HG02852 (cell line): ENCODE measurements at regions not wholly inside any gene's neighbourhood (a gene's known extent, or its start where the extent isn't known, plus 50 kb on each side); places are given as distances from the start of the nearest gene placed in this dataset.
"Not testable (repeated sequence)": the region's sequence is repeated elsewhere in the genome, so short reads cannot be mapped to it uniquely, and the experiment has no call there.

ENCODE experiments used
- ATAC-seq: cut with Tn5 transposase; IDR thresholded peaks from one replicate; pipeline ENCODE4 v1.9.1; 2021; ENCODE audit warnings: mild to moderate bottlenecking, moderate library complexity; ENCODE audit not compliant: unreplicated experiment

- no peak for ATAC-seq
Measured at GRCh38 chr10:125554753-125555152, 128.2 kb downstream of the TEX36 start.

GRCh38 chr10:125554016-125554703 is 128.8 kb downstream of the TEX36 start:
- no peak for ATAC-seq

DNA sequence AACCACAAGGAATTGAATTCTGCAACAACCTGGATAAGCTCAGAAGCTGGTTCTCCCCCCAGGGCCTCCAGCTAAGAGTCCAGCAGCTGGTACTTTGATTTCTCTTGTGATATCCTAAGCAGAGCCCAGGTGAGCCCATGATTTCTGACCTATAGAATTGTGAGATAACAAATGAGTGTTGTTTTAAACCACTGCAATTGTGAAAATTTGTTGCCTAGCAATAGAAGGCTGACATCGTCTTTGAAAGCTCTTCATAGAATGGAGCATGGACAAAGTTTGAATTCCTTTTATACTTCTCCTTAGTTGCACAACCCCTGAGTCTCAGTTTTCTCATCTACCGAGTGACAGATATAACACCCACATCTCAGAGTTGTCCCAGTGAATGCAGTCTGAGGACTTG is 129.9 kb downstream of the TEX36 start:
- ATAC-seq: no peak

GRCh38 chr10:125551247-125551646 is 131.7 kb downstream of the TEX36 start:
- ATAC-seq: no peak

DNA sequence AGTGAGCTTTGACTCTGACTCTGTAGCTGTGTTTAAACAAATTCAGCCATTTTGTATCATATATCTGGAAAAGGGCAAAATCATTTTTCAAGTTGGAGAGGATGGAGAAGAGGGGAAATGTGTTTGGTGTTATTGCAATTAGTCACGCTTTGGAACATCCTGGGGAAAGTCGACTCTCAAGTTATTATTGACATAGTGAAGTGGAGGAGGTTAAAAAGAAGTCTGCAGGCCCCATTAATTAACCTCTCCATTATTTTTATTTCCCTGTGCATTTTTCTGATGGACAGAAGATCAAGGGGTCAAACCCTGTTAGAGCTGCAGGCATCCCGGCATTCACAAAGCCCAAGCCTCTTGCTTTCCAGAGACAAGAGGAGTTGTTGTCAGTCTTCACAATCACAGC is 132.6 kb downstream of the TEX36 start:
- no peak for ATAC-seq

DNA sequence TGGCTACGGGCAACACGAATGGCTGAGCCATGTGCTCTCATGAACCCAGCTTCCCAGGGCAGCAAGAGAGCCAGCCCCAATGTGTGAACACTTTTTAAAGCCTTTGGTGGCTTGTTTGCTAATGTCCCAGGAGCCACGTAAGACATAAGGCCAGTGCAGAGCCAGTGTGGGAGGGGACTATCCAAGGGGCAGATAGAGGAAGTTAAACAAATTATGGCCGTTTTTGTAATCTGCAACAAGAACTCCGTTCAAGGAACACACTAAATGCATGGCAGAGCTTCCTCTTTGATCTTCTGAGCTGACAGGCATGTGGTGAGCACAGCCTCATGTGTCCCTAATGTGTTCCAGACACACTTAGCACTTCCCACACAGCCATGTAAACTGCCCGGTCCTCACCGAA is 133.3 kb downstream of the TEX36 start:
- no peak for ATAC-seq

DNA sequence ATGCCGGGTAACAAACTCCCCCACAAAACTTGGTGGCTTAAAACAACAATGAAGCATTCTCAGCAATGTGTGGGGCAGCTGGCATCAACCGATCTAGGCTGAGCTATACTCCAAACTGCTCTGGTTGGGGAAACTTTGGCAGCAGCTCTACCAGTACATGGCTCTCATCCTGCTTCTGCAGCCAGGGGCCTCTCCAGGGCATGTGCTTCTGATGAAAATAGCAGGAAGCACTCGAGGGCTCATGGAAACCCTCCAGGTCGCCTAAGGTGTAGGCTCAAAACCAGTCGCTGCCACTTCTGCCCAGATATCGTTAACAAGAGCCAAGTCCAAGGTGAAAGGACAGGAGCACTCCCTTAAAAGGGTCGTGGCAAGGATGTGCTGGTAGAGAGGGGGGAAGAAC is 134.1 kb downstream of the TEX36 start:
- no peak for ATAC-seq

DNA sequence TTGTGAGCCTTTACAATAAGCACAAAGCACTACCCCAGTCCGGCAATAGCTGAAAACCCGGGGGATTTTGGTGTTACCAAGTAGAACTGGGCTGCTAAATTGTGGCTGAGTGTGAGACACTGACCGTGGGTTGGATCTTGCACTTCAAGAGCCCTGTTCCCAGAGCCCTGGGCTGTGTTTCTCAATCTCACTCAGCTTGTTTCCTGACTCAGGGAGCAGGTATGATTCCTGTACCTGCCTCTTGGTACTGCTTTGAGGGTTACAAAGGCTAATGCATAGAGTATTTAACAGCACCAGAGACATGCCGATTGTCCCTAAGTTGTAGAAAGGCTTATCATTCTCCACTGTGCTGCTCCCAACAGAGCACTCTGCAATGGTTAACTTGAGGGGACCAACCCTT is 134.6 kb downstream of the TEX36 start:
- no peak for ATAC-seq

DNA sequence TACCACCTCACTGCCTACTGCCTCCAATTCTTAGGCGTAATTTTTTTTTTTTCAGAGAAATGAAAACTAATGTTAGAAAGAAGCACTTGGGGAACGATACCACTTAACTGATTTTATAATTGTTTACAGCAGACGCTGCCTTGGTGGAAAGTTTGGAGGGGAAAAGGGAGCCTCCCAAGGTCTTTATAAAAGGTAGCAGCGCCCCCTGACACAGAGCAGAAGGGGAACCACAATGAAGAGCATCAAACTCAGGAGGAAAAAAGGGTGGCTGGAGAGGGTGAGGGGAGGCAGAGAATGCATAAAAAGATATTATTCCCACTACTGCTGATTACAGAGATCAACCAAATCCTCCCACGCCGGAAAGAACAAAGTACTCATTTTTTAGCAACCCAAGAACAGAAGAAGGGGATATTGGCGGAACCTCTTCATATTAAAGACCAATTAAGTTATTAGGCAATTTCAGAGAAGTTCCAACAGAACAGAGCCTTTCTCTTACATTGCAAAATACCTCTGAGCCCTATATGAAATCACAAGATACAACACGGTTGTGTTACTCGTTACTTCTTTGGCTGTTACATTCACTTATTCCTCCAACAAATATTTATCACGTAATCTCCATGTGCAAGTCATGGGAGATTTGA is 135.8 kb downstream of the TEX36 start:
- no peak for ATAC-seq

- no peak for ATAC-seq
Measured at GRCh38 chr10:125543796-125544195, 139.2 kb downstream of the TEX36 start.

- ATAC-seq: no peak
Measured at GRCh38 chr10:125538947-125539731, 143.8 kb downstream of the TEX36 start.

DNA sequence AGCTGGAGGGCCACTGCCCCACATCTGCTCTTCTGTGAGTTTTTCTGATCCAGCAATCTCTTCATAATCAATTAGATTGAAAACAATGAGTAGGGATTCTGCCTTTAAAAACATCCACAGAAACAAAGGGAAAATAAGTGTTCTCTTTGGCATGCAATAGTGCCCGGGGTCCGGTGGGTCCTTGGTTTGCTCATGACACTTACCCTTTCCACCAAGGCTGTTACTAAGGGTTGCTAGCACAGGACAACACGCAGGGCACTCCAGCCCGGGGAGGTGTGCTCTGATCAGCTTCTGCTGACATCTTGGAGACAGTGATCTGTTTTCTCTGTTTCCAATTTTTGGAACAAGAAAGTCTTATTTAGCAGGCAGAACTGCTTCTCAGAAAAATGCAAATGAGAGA is 146.7 kb downstream of the TEX36 start:
- no peak for ATAC-seq

GRCh38 chr10:125535559-125535958 is 147.4 kb downstream of the TEX36 start:
- no peak for ATAC-seq

DNA sequence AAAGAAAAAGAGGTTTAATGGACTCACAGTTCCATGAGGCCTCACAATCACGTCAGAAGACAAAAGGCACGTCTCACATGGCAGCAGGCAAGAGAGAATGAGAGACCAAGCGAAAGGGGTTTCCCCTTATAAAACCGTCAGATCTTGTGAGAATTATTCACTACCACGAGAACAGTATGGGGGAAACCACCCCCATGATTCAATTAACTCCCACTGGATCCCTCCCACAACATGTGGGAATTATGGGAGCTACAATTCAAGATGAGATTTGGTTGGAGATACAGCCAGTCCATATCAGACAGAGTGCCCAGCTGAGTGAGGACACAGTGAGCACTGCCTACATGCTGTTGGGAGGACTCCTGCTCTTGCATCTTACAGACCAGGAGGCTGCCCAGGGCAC is 148.4 kb downstream of the TEX36 start:
- no peak for ATAC-seq

GRCh38 chr10:125533866-125534265 is 149.1 kb downstream of the TEX36 start:
- ATAC-seq: no peak

DNA sequence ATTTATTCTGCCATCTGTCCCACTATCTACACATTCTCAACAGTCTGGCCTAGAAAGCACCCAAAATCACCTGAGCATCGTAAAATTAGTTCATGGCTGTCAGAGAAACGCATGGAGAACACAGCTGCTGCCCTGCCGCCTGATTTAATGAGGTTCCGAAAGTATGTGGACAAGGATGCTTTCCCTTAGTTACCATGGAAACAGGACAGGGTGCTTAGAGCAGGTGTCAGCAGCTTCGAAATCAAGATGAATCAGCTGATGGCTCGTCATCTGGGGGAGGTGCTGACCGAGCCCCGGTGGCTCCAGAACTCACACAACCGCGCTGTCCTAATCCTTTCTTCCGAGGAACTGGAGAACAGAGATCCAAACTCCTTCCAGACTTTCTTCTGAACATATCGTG is 151.5 kb downstream of the TEX36 start:
- no peak for ATAC-seq

GRCh38 chr10:125523347-125523746 is 159.6 kb downstream of the TEX36 start:
- no peak for ATAC-seq

DNA sequence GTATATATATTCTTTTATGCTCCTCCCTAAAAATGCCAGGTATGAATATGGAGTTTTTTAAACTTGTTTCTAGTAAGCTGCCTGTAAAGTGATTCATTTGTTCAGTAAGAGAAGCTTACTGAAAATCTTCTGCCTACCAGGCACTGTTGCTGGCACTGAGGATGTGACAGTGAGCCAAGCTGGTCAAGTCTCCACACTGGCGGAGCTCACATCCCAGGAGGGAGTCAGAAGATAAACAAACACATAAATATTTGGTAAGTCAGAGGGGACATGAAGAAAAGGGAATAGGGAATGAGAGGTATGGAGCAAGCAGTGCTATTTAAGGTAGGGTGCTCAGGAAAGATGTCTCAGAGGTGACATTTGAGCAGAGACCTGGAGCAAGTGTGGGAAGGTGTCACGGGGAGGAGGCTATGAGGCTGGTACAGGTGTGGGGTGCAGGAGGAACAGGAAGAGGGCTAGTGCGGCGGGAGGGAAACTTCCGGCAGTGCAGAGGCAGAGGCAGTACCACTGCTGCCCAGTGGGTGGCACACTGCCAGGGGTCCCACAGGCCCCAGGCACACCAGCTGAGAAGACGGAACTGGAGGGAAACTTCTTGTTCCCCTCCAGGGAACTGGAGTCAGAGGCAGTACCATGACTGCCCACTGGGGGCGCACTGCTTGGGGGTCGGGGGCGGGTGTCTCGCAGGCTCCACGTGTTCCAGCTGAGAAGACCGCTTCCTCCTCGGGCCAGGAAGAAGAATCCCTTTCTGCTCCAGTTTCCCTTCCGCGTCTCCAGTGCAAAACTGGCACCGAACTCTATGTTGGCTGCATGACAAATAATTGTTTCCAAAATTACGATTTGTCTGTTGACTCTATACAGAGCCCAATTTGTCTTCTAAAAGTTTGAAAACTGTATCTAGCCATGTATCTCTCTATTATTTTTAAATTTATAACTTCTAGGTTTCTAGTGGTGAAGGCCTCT is 161.0 kb downstream of the TEX36 start:
- ATAC-seq: peak; percentile 47

- ATAC-seq: no peak
Measured at GRCh38 chr10:125520968-125521367, 162.0 kb downstream of the TEX36 start.

DNA sequence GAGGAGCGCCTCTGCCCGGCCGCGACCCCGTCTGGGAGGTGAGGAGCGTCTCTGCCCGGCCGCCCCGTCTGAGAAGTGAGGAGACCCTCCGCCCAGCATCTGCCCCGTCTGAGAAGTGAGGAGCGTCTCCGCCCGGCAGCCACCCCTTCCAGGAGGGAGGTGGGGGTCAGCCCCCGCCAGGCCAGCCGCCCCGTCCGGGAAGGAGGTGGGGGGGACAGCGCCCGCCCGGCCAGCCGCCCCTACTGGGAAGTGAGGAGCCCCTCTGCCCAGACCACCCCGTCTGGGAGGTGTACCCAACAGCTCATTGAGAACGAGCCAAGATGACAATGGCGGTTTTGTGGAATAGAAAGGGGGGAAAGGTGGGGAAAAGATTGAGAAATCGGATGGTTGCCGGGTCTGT is 164.6 kb downstream of the TEX36 start:
- not testable (repeated sequence) for ATAC-seq

DNA sequence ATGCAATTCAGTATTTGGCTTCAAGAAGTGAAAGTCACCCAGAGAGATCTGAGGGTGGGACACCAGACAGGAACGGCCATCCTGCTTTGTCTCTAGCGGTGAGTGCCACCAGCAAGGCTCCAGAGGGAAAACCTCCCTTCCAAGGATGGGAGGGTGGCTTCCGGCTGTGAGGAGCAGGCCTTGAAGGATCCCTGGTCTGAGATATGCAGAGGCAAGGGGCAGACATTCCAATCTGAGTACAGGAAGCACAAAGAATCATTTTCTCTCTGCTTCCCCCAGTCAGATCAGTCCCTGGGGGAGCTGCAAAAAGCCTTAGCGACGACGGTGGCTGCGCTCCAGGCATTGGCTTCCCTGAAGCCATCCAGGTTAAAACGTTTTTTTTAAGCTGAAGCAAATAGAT is 167.4 kb downstream of the TEX36 start:
- ATAC-seq: no peak
